Central memory CD8-positive, alpha-beta T cell (primary cell): ENCODE measurements at regions not wholly inside any gene's neighbourhood (a gene's known extent, or its start where the extent isn't known, plus 50 kb on each side); places are given as distances from the start of the nearest gene placed in this dataset.

Experiments used
- ATAC-seq: fragments of 150-1000 bp; cut with Tn5 transposase; replicated peaks from 2 replicates; pipeline ENCODE4 v1.10.0; 2022; ENCODE audit warnings: mild to moderate bottlenecking, moderate FRiP score, moderate number of reproducible peaks; ENCODE audit not compliant: poor library complexity, severe bottlenecking; ENCODE audit errors: extremely low read depth
- DNase-seq, 2 donors: peaks; one replicate each; pipeline ENCODE4 v3.0.0; 2021; ENCODE audit warnings: low spot score in 2 of 2
- H3K27ac Mint-ChIP-seq: one replicate; pipeline ENCODE4 v1.8.0; 2022; ENCODE audit warnings: low read depth, mild to moderate bottlenecking, moderate library complexity, mixed read lengths
- H3K27me3 Mint-ChIP-seq: one replicate; pipeline ENCODE4 v1.8.0; 2022; ENCODE audit warnings: mixed read lengths
- H3K36me3 Mint-ChIP-seq: one replicate; pipeline ENCODE4 v1.8.0; 2022; ENCODE audit warnings: mild to moderate bottlenecking, moderate library complexity, mixed read lengths; ENCODE audit not compliant: insufficient read depth
- H3K4me1 Mint-ChIP-seq: one replicate; pipeline ENCODE4 v1.8.0; 2022; ENCODE audit warnings: mixed read lengths
- H3K4me3 Mint-ChIP-seq: one replicate; pipeline ENCODE4 v1.8.0; 2022; ENCODE audit warnings: mild to moderate bottlenecking, moderate library complexity, mixed read lengths
- H3K9me3 Mint-ChIP-seq: one replicate; pipeline ENCODE4 v1.8.0; 2022; ENCODE audit warnings: mixed read lengths

GRCh38 chr3:34296796-34297195 lies 498.4 kb downstream of the PDCD6IP start:
- Mint-ChIP-seq H3K27ac (no peak overlapping the region), H3K4me3 (no peak overlapping the region), H3K27me3 (peaks cover 28% of the 10 kb centered on the region), H3K36me3 (no peaks in the 10 kb centered on the region), H3K9me3 (no peaks in the 10 kb centered on the region), H3K4me1 (no peaks in the 10 kb centered on the region)
- no peak for ATAC-seq
- DNase-seq: no peak

GRCh38 chr3:34298653-34299052 lies 500.2 kb downstream of the PDCD6IP start:
- ATAC-seq: no peak
- Mint-ChIP-seq H3K27me3 (peaks cover 28% of the 10 kb centered on the region), H3K27ac (no peak overlapping the region), H3K4me3 (no peak overlapping the region), H3K4me1 (no peaks in the 10 kb centered on the region), H3K36me3 (no peaks in the 10 kb centered on the region), H3K9me3 (no peaks in the 10 kb centered on the region)
- DNase-seq: no peak

GRCh38 chr3:34300621-34301020 lies 502.2 kb downstream of the PDCD6IP start:
- ATAC-seq: no peak
- Mint-ChIP-seq H3K27me3 (peaks cover 28% of the 10 kb centered on the region), H3K4me1 (no peaks in the 10 kb centered on the region), H3K36me3 (no peaks in the 10 kb centered on the region), H3K9me3 (no peaks in the 10 kb centered on the region), H3K27ac (no peak overlapping the region), H3K4me3 (no peak overlapping the region)
- DNase-seq: no peak

GRCh38 chr3:34301313-34301712 lies 502.9 kb downstream of the PDCD6IP start:
- H3K9me3 Mint-ChIP-seq: no peaks in the 10 kb centered on the region
- no peak for ATAC-seq
- no peaks in the 10 kb centered on the region for H3K4me1 Mint-ChIP-seq
- H3K27me3 Mint-ChIP-seq: peaks cover 28% of the 10 kb centered on the region
- H3K27ac Mint-ChIP-seq: no peak overlapping the region
- H3K36me3 Mint-ChIP-seq: no peaks in the 10 kb centered on the region
- DNase-seq: no peak
- H3K4me3 Mint-ChIP-seq: no peak overlapping the region

- no peak overlapping the region for H3K27ac Mint-ChIP-seq
- ATAC-seq (no peak), DNase-seq (no peak)
- peaks cover 15% of the 10 kb centered on the region for H3K27me3 Mint-ChIP-seq
- no peaks in the 10 kb centered on the region for H3K9me3 Mint-ChIP-seq
- H3K4me1 Mint-ChIP-seq: no peaks in the 10 kb centered on the region
- no peak overlapping the region for H3K4me3 Mint-ChIP-seq
- H3K36me3 Mint-ChIP-seq: no peaks in the 10 kb centered on the region
Measured at GRCh38 chr3:34305266-34305665, 506.8 kb downstream of the PDCD6IP start.

GRCh38 chr3:34312684-34313083 lies 514.3 kb downstream of the PDCD6IP start:
- H3K4me1 Mint-ChIP-seq: no peaks in the 10 kb centered on the region
- H3K4me3 Mint-ChIP-seq: no peak overlapping the region
- ATAC-seq (no peak), DNase-seq (no peak)
- peaks cover 2% of the 10 kb centered on the region for H3K27me3 Mint-ChIP-seq
- no peaks in the 10 kb centered on the region for H3K36me3 Mint-ChIP-seq
- H3K27ac Mint-ChIP-seq: no peak overlapping the region
- H3K9me3 Mint-ChIP-seq: no peaks in the 10 kb centered on the region

- no peak overlapping the region for H3K4me3 Mint-ChIP-seq
- peaks cover 25% of the 10 kb centered on the region for H3K27me3 Mint-ChIP-seq
- peaks cover 8% of the 10 kb centered on the region for H3K9me3 Mint-ChIP-seq
- H3K4me1 Mint-ChIP-seq: no peaks in the 10 kb centered on the region
- DNase-seq: no peak
- H3K27ac Mint-ChIP-seq: no peak overlapping the region
- peaks cover 1% of the 10 kb centered on the region for H3K36me3 Mint-ChIP-seq
- no peak for ATAC-seq
Measured at GRCh38 chr3:34319881-34320280, 521.5 kb downstream of the PDCD6IP start.

- Mint-ChIP-seq H3K27me3 (peaks cover 25% of the 10 kb centered on the region), H3K4me1 (no peaks in the 10 kb centered on the region), H3K27ac (no peak overlapping the region), H3K9me3 (peaks cover under 1% of the 10 kb centered on the region), H3K36me3 (peaks cover 1% of the 10 kb centered on the region), H3K4me3 (no peak overlapping the region)
- ATAC-seq (no peak), DNase-seq (no peak)
Measured at GRCh38 chr3:34323517-34323916, 525.1 kb downstream of the PDCD6IP start.

- Mint-ChIP-seq H3K4me1 (no peaks in the 10 kb centered on the region), H3K36me3 (peaks cover 1% of the 10 kb centered on the region), H3K27ac (no peak overlapping the region), H3K27me3 (peaks cover 8% of the 10 kb centered on the region), H3K4me3 (no peak overlapping the region), H3K9me3 (no peaks in the 10 kb centered on the region)
- DNase-seq (no peak), ATAC-seq (no peak)
Measured at GRCh38 chr3:34346656-34347055, 548.2 kb downstream of the PDCD6IP start.

GRCh38 chr3:34351882-34352777 lies 553.7 kb downstream of the PDCD6IP start:
- Mint-ChIP-seq H3K4me1 (no peaks in the 10 kb centered on the region), H3K27me3 (no peaks in the 10 kb centered on the region), H3K36me3 (no peaks in the 10 kb centered on the region), H3K9me3 (no peaks in the 10 kb centered on the region), H3K4me3 (no peak overlapping the region), H3K27ac (no peak overlapping the region)
- no peak for ATAC-seq
- DNase-seq: no peak

GRCh38 chr3:34352778-34353331 lies 554.4 kb downstream of the PDCD6IP start:
- DNase-seq: no peak

GRCh38 chr3:34357461-34357860 lies 559.0 kb downstream of the PDCD6IP start:
- no peaks in the 10 kb centered on the region for H3K27me3 Mint-ChIP-seq
- DNase-seq: no peak
- no peak overlapping the region for H3K4me3 Mint-ChIP-seq
- no peaks in the 10 kb centered on the region for H3K36me3 Mint-ChIP-seq
- H3K4me1 Mint-ChIP-seq: peaks cover 5% of the 10 kb centered on the region
- ATAC-seq: no peak
- H3K9me3 Mint-ChIP-seq: no peaks in the 10 kb centered on the region
- no peak overlapping the region for H3K27ac Mint-ChIP-seq

More at GRCh38 chr3:34352778-34353331, 554.4 kb downstream of the PDCD6IP start:
- no peaks in the 10 kb centered on the region for H3K27me3 Mint-ChIP-seq
- ATAC-seq: no peak
- no peaks in the 10 kb centered on the region for H3K9me3 Mint-ChIP-seq
- no peaks in the 10 kb centered on the region for H3K4me1 Mint-ChIP-seq
- no peak overlapping the region for H3K4me3 Mint-ChIP-seq
- H3K36me3 Mint-ChIP-seq: no peaks in the 10 kb centered on the region
- no peak overlapping the region for H3K27ac Mint-ChIP-seq

GRCh38 chr3:34359064-34359463 lies 560.6 kb downstream of the PDCD6IP start:
- ATAC-seq (no peak), DNase-seq (no peak)
- H3K9me3 Mint-ChIP-seq: no peaks in the 10 kb centered on the region
- peaks cover 5% of the 10 kb centered on the region for H3K4me1 Mint-ChIP-seq
- H3K27me3 Mint-ChIP-seq: no peaks in the 10 kb centered on the region
- no peak overlapping the region for H3K4me3 Mint-ChIP-seq
- H3K36me3 Mint-ChIP-seq: no peaks in the 10 kb centered on the region
- H3K27ac Mint-ChIP-seq: no peak overlapping the region
